ENCODE measurements at regions not wholly inside any gene's neighbourhood (a gene's known extent, or its start where the extent isn't known, plus 50 kb on each side); places are given as distances from the start of the nearest gene placed in this dataset.

- Histone ChIP-seq H3K27me3 (no peaks in the 10 kb centered on the region), H3K4me1 (no peaks in the 10 kb centered on the region), H3K36me3 (no peaks in the 10 kb centered on the region), H3K4me3 (no peak overlapping the region), H3K9me3 (no peaks in the 10 kb centered on the region), H3K27ac (no peak overlapping the region)
- TF ChIP-seq CTCF (IDR thresholded peaks at IDR 0.05) (no peak), POLR2A (IDR thresholded peaks at IDR 0.05) (no peak)
- intact Hi-C loops (cut with DNase I; ENCODE audit: low total_unique reads), result no loop called here
- DNase-seq, result no peak
Measured at GRCh38 chr5:68060382-68060781, 155.2 kb upstream of the PIK3R1 start.

- Histone ChIP-seq H3K4me3 (no peak overlapping the region), H3K36me3 (no peaks in the 10 kb centered on the region), H3K4me1 (no peaks in the 10 kb centered on the region), H3K27me3 (no peaks in the 10 kb centered on the region), H3K27ac (no peak overlapping the region), H3K9me3 (no peaks in the 10 kb centered on the region)
- intact Hi-C loops (cut with DNase I; ENCODE audit: low total_unique reads), result no loop called here
- no peak for TF ChIP-seq CTCF (IDR thresholded peaks at IDR 0.05)
- TF ChIP-seq POLR2A (IDR thresholded peaks at IDR 0.05), result no peak
- no peak for DNase-seq
Measured at GRCh38 chr5:68057191-68057590, 158.4 kb upstream of the PIK3R1 start.

- intact Hi-C loops (cut with DNase I; ENCODE audit: low total_unique reads), result no loop called here
- H3K36me3 ChIP-seq, result no peaks in the 10 kb centered on the region
- no peaks in the 10 kb centered on the region for H3K27me3 ChIP-seq
- H3K4me1 ChIP-seq, result no peaks in the 10 kb centered on the region
- no peaks in the 10 kb centered on the region for H3K9me3 ChIP-seq
- H3K27ac ChIP-seq, result no peak overlapping the region
- DNase-seq, result no peak
- TF ChIP-seq POLR2A (IDR thresholded peaks at IDR 0.05) (no peak), CTCF (IDR thresholded peaks at IDR 0.05) (no peak)
- no peak overlapping the region for H3K4me3 ChIP-seq
Measured at GRCh38 chr5:68055686-68056085, 159.9 kb upstream of the PIK3R1 start.

GRCh38 chr5:68054638-68055037, 160.9 kb upstream of the PIK3R1 start:
- TF ChIP-seq POLR2A (IDR thresholded peaks at IDR 0.05), result no peak
- TF ChIP-seq CTCF (IDR thresholded peaks at IDR 0.05), result no peak
- no peak overlapping the region for H3K27ac ChIP-seq
- H3K9me3 ChIP-seq, result no peaks in the 10 kb centered on the region
- no peaks in the 10 kb centered on the region for H3K27me3 ChIP-seq
- no peak for DNase-seq
- no peak overlapping the region for H3K4me3 ChIP-seq
- no peaks in the 10 kb centered on the region for H3K4me1 ChIP-seq
- intact Hi-C loops (cut with DNase I; ENCODE audit: low total_unique reads), result no loop called here
- H3K36me3 ChIP-seq, result no peaks in the 10 kb centered on the region

GRCh38 chr5:68053202-68053601, 162.4 kb upstream of the PIK3R1 start:
- Histone ChIP-seq H3K9me3 (no peaks in the 10 kb centered on the region), H3K4me3 (no peak overlapping the region), H3K27ac (no peak overlapping the region), H3K36me3 (no peaks in the 10 kb centered on the region), H3K4me1 (no peaks in the 10 kb centered on the region), H3K27me3 (no peaks in the 10 kb centered on the region)
- TF ChIP-seq CTCF (IDR thresholded peaks at IDR 0.05), result no peak
- no peak for TF ChIP-seq POLR2A (IDR thresholded peaks at IDR 0.05)
- intact Hi-C loops (cut with DNase I; ENCODE audit: low total_unique reads), result no loop called here
- DNase-seq, result no peak

Measured in uterus (tissue), 3 donors.